Liver (tissue), 8 donors: ENCODE measurements at regions not wholly inside any gene's neighbourhood (a gene's known extent, or its start where the extent isn't known, plus 50 kb on each side); places are given as distances from the start of the nearest gene placed in this dataset.

Source experiments
- DNase-seq: peaks from one replicate; pipeline ENCODE4 v3.0.0-alpha.2; 2017; ENCODE audit warnings: low spot score
- H3K27ac ChIP-seq, 2 donors: one replicate each; pipeline ENCODE4 v1.7.0; 2013; ENCODE audit warnings: inconsistent platforms in 2 of 2, low read length in 2 of 2, control low read depth in 1 of 2, low read depth in 1 of 2, mild to moderate bottlenecking in 1 of 2
- H3K27me3 ChIP-seq, 4 donors: one replicate each; pipeline versions ENCODE4 v1.6.1 to v1.7.0; 2013; ENCODE audit warnings: low read length in 3 of 4, inconsistent platforms in 1 of 4, mild to moderate bottlenecking in 1 of 4, moderate library complexity in 1 of 4; ENCODE audit not compliant: control insufficient read depth in 4 of 4, insufficient read depth in 4 of 4
- H3K36me3 ChIP-seq, 4 donors: one replicate each; pipeline versions ENCODE4 v1.6.1 to v1.7.0; 2013; ENCODE audit warnings: low read length in 3 of 4, mild to moderate bottlenecking in 3 of 4, low read depth in 1 of 4, moderate library complexity in 1 of 4; ENCODE audit not compliant: control insufficient read depth in 4 of 4, insufficient read depth in 3 of 4
- H3K4me1 ChIP-seq, 4 donors: one replicate each; pipeline versions ENCODE4 v1.6.1 to v1.7.0; 2013; ENCODE audit warnings: low read length in 3 of 4, mild to moderate bottlenecking in 3 of 4, moderate library complexity in 1 of 4; ENCODE audit not compliant: control insufficient read depth in 4 of 4, insufficient read depth in 4 of 4
- H3K4me3 ChIP-seq, 3 donors: one replicate each; pipeline versions ENCODE4 v1.6.1 to v1.7.0; 2013; ENCODE audit warnings: low read length in 3 of 3, control low read depth in 1 of 3, low read depth in 1 of 3, mild to moderate bottlenecking in 1 of 3
- H3K9ac ChIP-seq, 2 donors: one replicate each; pipeline ENCODE4 v1.7.0; 2013; ENCODE audit warnings: low read length in 2 of 2, mild to moderate bottlenecking in 2 of 2, moderate library complexity in 2 of 2, control low read depth in 1 of 2, low read depth in 1 of 2
- H3K9me3 ChIP-seq, 4 donors: one replicate each; pipeline versions ENCODE4 v1.6.1 to v1.7.0; 2013; ENCODE audit warnings: low read length in 3 of 4; ENCODE audit not compliant: control insufficient read depth in 4 of 4
- ATF3 ChIP-seq: IDR thresholded peaks from 2 replicates; pipeline ENCODE4 v1.6.1; 2016; ENCODE audit warnings: antibody characterized with exemption
- CTCF ChIP-seq: fragments of 150-350 bp; IDR thresholded peaks from 2 replicates; pipeline ENCODE4 v1.5.1; 2017; ENCODE audit warnings: improper control_type of control experiment, low read depth, low read length; ENCODE audit not compliant: missing input control
- EGR1 ChIP-seq, 2 donors: IDR thresholded peaks; 2 replicates each; pipeline ENCODE4 v1.6.1; 2016 to 2018; ENCODE audit warnings: antibody characterized with exemption in 2 of 2, low read depth in 2 of 2
- FOXA1 ChIP-seq: IDR thresholded peaks from 2 replicates; pipeline ENCODE4 v1.6.1; 2016; ENCODE audit warnings: antibody characterized with exemption
- FOXA2 ChIP-seq: IDR thresholded peaks from 2 replicates; pipeline ENCODE4 v1.6.1; 2016; ENCODE audit warnings: antibody characterized with exemption
- GABPA ChIP-seq, 2 donors: IDR thresholded peaks in 1 of 2; conservative IDR thresholded peaks in 1 of 2; 2 replicates each; pipeline ENCODE4 v1.6.1; 2016; ENCODE audit warnings: antibody characterized with exemption in 2 of 2, mild to moderate bottlenecking in 1 of 2, moderate library complexity in 1 of 2
- HNF4A ChIP-seq, 2 donors: conservative IDR thresholded peaks; 2 replicates each; pipeline ENCODE4 v1.6.1; 2016; ENCODE audit warnings: antibody characterized with exemption in 2 of 2, mild to moderate bottlenecking in 2 of 2
- HNF4G ChIP-seq: IDR thresholded peaks from 2 replicates; pipeline ENCODE4 v1.6.1; 2016; ENCODE audit warnings: antibody characterized with exemption
- JUND ChIP-seq, 2 donors: IDR thresholded peaks; 2 replicates each; pipeline ENCODE4 v1.6.1; 2016; ENCODE audit warnings: antibody characterized with exemption in 2 of 2
- NR2F2 ChIP-seq: IDR thresholded peaks from 2 replicates; pipeline ENCODE4 v1.6.1; 2016; ENCODE audit warnings: antibody characterized with exemption
- RAD21 ChIP-seq, 2 donors: IDR thresholded peaks; 2 replicates each; pipeline ENCODE4 v1.6.1; 2016; ENCODE audit warnings: antibody characterized with exemption in 2 of 2, mild to moderate bottlenecking in 2 of 2
- RXRA ChIP-seq, 2 donors: IDR thresholded peaks; 2 replicates each; pipeline ENCODE4 v1.6.1; 2017 to 2018; ENCODE audit warnings: antibody characterized with exemption in 2 of 2, mild to moderate bottlenecking in 1 of 2
- SP1 ChIP-seq: IDR thresholded peaks from 2 replicates; pipeline ENCODE4 v1.6.1; 2018; ENCODE audit warnings: antibody characterized with exemption, mild to moderate bottlenecking
- TAF1 ChIP-seq: conservative IDR thresholded peaks from 2 replicates; pipeline ENCODE4 v1.6.1; 2016; ENCODE audit warnings: antibody characterized with exemption, mild to moderate bottlenecking
- YY1 ChIP-seq: IDR thresholded peaks from 2 replicates; pipeline ENCODE4 v1.6.1; 2016; ENCODE audit warnings: antibody characterized with exemption, mild to moderate bottlenecking
- WGBS: extraction: QIAGEN DNeasy Blood & Tissue Kit; methylation state at CpG from one replicate; pipeline ENCODE4 v1.1.7; 2013; 5-methylcytosine and 5-hydroxymethylcytosine counted together
- TF ChIP-seq, protein P1 (sequence below): IDR thresholded peaks from 2 replicates; pipeline ENCODE4 v1.6.1; 2016; ENCODE audit warnings: antibody characterized with exemption
- TF ChIP-seq, protein P2 (sequence below): IDR thresholded peaks from 2 replicates; pipeline ENCODE4 v1.6.1; 2016; ENCODE audit warnings: antibody characterized with exemption, mild to moderate bottlenecking
- TF ChIP-seq, protein P3 (sequence below): IDR thresholded peaks from 2 replicates; pipeline ENCODE4 v1.6.1; 2016; ENCODE audit warnings: antibody characterized with exemption
- donor health status: healthy.
- donor health status: healthy.
- donor health status: healthy.
- donor health status: healthy.
- donor health status: healthy.

DNA sequence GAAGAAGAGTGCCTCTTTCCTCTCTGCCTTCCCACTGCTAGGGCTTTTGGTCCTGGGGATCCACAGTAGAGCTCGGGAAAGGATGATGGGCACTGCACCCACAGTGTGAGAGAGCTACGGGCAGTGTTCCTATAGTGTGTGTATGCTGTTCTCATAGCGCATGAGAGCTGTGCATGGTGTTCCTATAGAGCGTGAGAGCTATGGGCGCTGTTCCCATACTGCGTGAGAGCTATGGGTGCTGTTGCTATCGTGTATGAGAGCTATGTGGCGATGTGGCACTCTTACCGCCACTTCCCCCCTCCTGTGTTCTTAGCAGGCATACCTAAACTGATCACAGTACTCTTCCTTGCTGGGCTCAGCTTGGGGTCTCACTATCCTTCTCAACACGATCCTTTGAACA lies 213.5 kb downstream of the EDEM1 start:
- no peak for DNase-seq
- Histone ChIP-seq H3K27ac (no peak overlapping the region), H3K27me3 (peaks cover 0 to 2% (median 0%) of the 10 kb centered on the region in 4 donors), H3K4me3 (no peak overlapping the region), H3K9ac (no peak overlapping the region), H3K9me3 (no peaks in the 10 kb centered on the region), H3K4me1 (no peaks in the 10 kb centered on the region), H3K36me3 (no peaks in the 10 kb centered on the region)
- 92% methylated on average over 10 of the region's 10 CpGs for WGBS
- no peak for TF ChIP-seq ATF3
- TF ChIP-seq, protein P1, sequence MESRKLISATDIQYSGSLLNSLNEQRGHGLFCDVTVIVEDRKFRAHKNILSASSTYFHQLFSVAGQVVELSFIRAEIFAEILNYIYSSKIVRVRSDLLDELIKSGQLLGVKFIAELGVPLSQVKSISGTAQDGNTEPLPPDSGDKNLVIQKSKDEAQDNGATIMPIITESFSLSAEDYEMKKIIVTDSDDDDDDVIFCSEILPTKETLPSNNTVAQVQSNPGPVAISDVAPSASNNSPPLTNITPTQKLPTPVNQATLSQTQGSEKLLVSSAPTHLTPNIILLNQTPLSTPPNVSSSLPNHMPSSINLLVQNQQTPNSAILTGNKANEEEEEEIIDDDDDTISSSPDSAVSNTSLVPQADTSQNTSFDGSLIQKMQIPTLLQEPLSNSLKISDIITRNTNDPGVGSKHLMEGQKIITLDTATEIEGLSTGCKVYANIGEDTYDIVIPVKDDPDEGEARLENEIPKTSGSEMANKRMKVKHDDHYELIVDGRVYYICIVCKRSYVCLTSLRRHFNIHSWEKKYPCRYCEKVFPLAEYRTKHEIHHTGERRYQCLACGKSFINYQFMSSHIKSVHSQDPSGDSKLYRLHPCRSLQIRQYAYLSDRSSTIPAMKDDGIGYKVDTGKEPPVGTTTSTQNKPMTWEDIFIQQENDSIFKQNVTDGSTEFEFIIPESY: no peak
- TF ChIP-seq NR2F2: no peak
- TF ChIP-seq FOXA2: no peak
- TF ChIP-seq SP1: no peak
- TF ChIP-seq, protein P2, sequence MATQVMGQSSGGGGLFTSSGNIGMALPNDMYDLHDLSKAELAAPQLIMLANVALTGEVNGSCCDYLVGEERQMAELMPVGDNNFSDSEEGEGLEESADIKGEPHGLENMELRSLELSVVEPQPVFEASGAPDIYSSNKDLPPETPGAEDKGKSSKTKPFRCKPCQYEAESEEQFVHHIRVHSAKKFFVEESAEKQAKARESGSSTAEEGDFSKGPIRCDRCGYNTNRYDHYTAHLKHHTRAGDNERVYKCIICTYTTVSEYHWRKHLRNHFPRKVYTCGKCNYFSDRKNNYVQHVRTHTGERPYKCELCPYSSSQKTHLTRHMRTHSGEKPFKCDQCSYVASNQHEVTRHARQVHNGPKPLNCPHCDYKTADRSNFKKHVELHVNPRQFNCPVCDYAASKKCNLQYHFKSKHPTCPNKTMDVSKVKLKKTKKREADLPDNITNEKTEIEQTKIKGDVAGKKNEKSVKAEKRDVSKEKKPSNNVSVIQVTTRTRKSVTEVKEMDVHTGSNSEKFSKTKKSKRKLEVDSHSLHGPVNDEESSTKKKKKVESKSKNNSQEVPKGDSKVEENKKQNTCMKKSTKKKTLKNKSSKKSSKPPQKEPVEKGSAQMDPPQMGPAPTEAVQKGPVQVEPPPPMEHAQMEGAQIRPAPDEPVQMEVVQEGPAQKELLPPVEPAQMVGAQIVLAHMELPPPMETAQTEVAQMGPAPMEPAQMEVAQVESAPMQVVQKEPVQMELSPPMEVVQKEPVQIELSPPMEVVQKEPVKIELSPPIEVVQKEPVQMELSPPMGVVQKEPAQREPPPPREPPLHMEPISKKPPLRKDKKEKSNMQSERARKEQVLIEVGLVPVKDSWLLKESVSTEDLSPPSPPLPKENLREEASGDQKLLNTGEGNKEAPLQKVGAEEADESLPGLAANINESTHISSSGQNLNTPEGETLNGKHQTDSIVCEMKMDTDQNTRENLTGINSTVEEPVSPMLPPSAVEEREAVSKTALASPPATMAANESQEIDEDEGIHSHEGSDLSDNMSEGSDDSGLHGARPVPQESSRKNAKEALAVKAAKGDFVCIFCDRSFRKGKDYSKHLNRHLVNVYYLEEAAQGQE: no peak
- no peak for TF ChIP-seq HNF4A (conservative IDR thresholded peaks at IDR 0.05)
- no peak for TF ChIP-seq JUND (IDR thresholded peaks at IDR 0.05)
- no peak for TF ChIP-seq EGR1 (IDR thresholded peaks at IDR 0.05; ENCODE audit: low read depth in 2 of 2)
- no peak for TF ChIP-seq HNF4G
- TF ChIP-seq, protein P3, sequence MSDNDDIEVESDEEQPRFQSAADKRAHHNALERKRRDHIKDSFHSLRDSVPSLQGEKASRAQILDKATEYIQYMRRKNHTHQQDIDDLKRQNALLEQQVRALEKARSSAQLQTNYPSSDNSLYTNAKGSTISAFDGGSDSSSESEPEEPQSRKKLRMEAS: no peak
- TF ChIP-seq RXRA (IDR thresholded peaks at IDR 0.05): no peak
- TF ChIP-seq TAF1: no peak
- TF ChIP-seq YY1: no peak
- no peak for TF ChIP-seq GABPA (IDR thresholded peaks at IDR 0.05 in 1 of 2, conservative IDR thresholded peaks at IDR 0.05 in 1 of 2)
- TF ChIP-seq RAD21 (IDR thresholded peaks at IDR 0.05): no peak
- TF ChIP-seq FOXA1: no peak
- TF ChIP-seq CTCF: no peak
